CD4-positive, alpha-beta T cell (primary cell): ENCODE measurements at regions not wholly inside any gene's neighbourhood (a gene's known extent, or its start where the extent isn't known, plus 50 kb on each side); places are given as distances from the start of the nearest gene placed in this dataset.
"Not testable (repeated sequence)": the region's sequence is repeated elsewhere in the genome, so short reads cannot be mapped to it uniquely, and the experiment has no call there.

Source experiments
- ATAC-seq: fragments of 200-7000 bp; cut with Tn5 transposase; one replicate; pipeline ENCODE4 v1.10.0; 2022; ENCODE audit warnings: mild to moderate bottlenecking; ENCODE audit not compliant: poor library complexity
- CTCF ChIA-PET: fragments of 350-600 bp; sonication (Branson Sonifier 250); formaldehyde crosslinking; loops from one replicate; lab custom pipeline; 2021; ENCODE audit warnings: antibody characterized with exemption, inconsistent platforms; lab: Charles Lee
- POLR2A ChIA-PET: fragments of 350-600 bp; sonication (Branson Sonifier 250); formaldehyde crosslinking; loops from one replicate; lab custom pipeline; 2021; ENCODE audit warnings: antibody characterized with exemption, inconsistent platforms; lab: Charles Lee
- DNase-seq, 14 experiments: peaks; one replicate each; pipeline ENCODE4 v3.0.0-alpha.2; 2013 to 2020; ENCODE audit warnings: mixed read lengths in 2 of 14
- H3K27ac ChIP-seq, 2 donors: one replicate each; pipeline versions ENCODE4 v1.5.1 to v1.7.0; 2013; ENCODE audit warnings: low read length in 2 of 2, low read depth in 1 of 2, mild to moderate bottlenecking in 1 of 2
- H3K27me3 ChIP-seq, 2 experiments: 1 replicate in 1 of 2; 2 replicates in 1 of 2; pipeline versions ENCODE4 v1.6.1 to v1.7.0; 2013; ENCODE audit warnings: low read length in 2 of 2, control low read depth in 1 of 2, mild to moderate bottlenecking in 1 of 2, moderate library complexity in 1 of 2; ENCODE audit not compliant: insufficient read depth in 2 of 2, control insufficient read depth in 1 of 2
- H3K36me3 ChIP-seq: one replicate; pipeline ENCODE4 v1.6.1; 2013; ENCODE audit warnings: low read length, control low read depth; ENCODE audit not compliant: insufficient read depth
- H3K4me1 ChIP-seq: one replicate; pipeline ENCODE4 v1.6.1; 2013; ENCODE audit warnings: low read length, control low read depth; ENCODE audit not compliant: insufficient read depth
- H3K4me3 ChIP-seq: one replicate; pipeline ENCODE4 v1.5.1; 2013; ENCODE audit warnings: mild to moderate bottlenecking, low read length, moderate library complexity
- H3K9me3 ChIP-seq, 2 experiments: 1 replicate in 1 of 2; 2 replicates in 1 of 2; pipeline versions ENCODE4 v1.6.1 to v1.7.0; 2013; ENCODE audit warnings: low read length in 2 of 2, mild to moderate bottlenecking in 2 of 2, control low read depth in 1 of 2, moderate library complexity in 1 of 2; ENCODE audit not compliant: control insufficient read depth in 1 of 2, insufficient read depth in 1 of 2
- H3K27ac Mint-ChIP-seq: one replicate; pipeline ENCODE4 v1.8.0; 2020; ENCODE audit warnings: mixed read lengths
- H3K27me3 Mint-ChIP-seq: one replicate; pipeline ENCODE4 v1.8.0; 2021; ENCODE audit warnings: mixed read lengths
- H3K36me3 Mint-ChIP-seq: one replicate; pipeline ENCODE4 v1.8.0; 2021; ENCODE audit warnings: low read depth, mixed read lengths
- H3K4me1 Mint-ChIP-seq: one replicate; pipeline ENCODE4 v1.8.0; 2021; ENCODE audit warnings: low read depth, mixed read lengths
- H3K4me3 Mint-ChIP-seq: one replicate; pipeline ENCODE4 v1.8.0; 2020; ENCODE audit warnings: mild to moderate bottlenecking, mixed read lengths
- H3K9me3 Mint-ChIP-seq: one replicate; pipeline ENCODE4 v1.8.0; 2020; ENCODE audit warnings: mixed read lengths
- intact Hi-C, 2 experiments: fragments of 100-400 bp; cut with DNase I in 1 of 2; cut with micrococcal nuclease in 1 of 2; formaldehyde crosslinking; loops; one replicate each; pipeline versions ENCODE4 v1.15.1 to v1.9.0; 2023 to 2025; cut with DNase I, micrococcal nuclease
- TF ChIP-seq, protein P1 (sequence below): fragments of 200-600 bp; IDR thresholded peaks from one replicate; pipeline ENCODE4 v1.8.0; 2022; ENCODE audit warnings: antibody characterized with exemption, mild to moderate bottlenecking

DNA sequence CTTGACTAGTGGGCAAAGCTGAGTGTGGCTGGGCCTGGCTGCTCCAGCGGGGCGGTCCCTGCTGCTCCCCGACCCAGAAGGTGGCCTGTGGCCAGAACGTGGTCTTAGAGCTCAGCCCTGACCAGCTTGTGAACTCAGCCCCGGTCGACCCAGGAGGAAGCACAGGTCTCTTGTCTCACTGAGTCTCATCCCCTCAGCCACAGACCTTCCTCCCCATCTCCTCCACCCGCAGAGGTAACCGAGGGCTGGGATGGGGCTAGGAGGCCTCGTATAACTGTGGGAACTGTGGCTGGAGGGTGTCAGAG, 546.2 kb upstream of the B3GAT1 start:
- ChIA-PET POLR2A (no interaction called here), CTCF (no interaction called here)
- Mint-ChIP-seq H3K36me3 (no peaks in the 10 kb centered on the region), H3K4me3 (no peak overlapping the region), H3K4me1 (no peaks in the 10 kb centered on the region), H3K9me3 (no peaks in the 10 kb centered on the region), H3K27ac (no peak overlapping the region), H3K27me3 (peaks cover 18% of the 10 kb centered on the region)
- Histone ChIP-seq H3K27me3 (no peaks in the 10 kb centered on the region), H3K4me1 (no peaks in the 10 kb centered on the region), H3K27ac (no peak overlapping the region), H3K36me3 (no peaks in the 10 kb centered on the region), H3K9me3 (peaks cover 0 to 16% of the 10 kb centered on the region in 2 experiments), H3K4me3 (no peak overlapping the region)
- DNase-seq: no peak
- TF ChIP-seq, protein P1, sequence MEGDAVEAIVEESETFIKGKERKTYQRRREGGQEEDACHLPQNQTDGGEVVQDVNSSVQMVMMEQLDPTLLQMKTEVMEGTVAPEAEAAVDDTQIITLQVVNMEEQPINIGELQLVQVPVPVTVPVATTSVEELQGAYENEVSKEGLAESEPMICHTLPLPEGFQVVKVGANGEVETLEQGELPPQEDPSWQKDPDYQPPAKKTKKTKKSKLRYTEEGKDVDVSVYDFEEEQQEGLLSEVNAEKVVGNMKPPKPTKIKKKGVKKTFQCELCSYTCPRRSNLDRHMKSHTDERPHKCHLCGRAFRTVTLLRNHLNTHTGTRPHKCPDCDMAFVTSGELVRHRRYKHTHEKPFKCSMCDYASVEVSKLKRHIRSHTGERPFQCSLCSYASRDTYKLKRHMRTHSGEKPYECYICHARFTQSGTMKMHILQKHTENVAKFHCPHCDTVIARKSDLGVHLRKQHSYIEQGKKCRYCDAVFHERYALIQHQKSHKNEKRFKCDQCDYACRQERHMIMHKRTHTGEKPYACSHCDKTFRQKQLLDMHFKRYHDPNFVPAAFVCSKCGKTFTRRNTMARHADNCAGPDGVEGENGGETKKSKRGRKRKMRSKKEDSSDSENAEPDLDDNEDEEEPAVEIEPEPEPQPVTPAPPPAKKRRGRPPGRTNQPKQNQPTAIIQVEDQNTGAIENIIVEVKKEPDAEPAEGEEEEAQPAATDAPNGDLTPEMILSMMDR: no peak
- intact Hi-C loops: no loop called here
- ATAC-seq: no peak

DNA sequence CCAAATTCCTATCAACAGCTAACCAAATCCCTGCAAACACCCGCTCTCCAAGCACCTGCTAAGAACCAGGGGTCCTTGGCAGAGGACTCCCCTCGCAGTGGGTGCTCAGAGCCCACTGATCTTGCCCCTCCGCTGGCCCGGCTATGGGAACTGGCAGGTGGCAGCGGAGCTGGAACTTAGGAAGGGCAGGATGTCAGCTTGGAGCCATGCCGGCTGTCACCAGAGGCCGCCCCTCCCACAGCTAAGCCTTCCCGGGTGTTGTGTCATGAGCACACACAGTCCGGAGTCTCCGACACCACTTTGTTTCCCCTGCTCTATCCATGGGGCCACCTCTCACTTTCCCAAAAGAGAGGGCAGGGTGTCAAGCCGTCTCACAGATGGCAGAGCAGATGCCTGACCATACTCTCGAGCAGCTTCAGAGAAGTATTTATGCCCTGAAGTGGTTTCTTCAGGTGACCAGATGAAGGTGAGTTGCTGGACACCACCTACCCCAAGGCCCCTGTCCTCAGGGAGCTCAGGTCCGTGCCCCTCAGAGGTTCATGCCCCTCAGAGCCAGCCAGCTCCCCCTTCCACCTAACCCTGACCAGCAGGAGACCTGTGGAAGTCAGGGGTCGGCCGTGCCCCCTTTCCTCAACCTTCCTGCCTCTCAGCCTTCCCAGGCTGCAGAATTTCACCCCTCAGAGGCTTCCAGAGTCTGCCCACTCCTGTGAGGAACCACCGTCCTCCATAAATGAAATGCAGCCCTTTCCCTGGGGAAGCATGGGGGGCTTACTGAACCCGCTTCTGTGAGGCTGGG, 545.7 kb upstream of the B3GAT1 start:
- H3K36me3 Mint-ChIP-seq: no peaks in the 10 kb centered on the region
- H3K4me1 Mint-ChIP-seq: no peaks in the 10 kb centered on the region
- Histone ChIP-seq H3K4me3 (no peak overlapping the region), H3K27me3 (no peaks in the 10 kb centered on the region), H3K36me3 (no peaks in the 10 kb centered on the region), H3K27ac (no peak overlapping the region), H3K4me1 (no peaks in the 10 kb centered on the region), H3K9me3 (peaks cover 0 to 16% of the 10 kb centered on the region in 2 experiments)
- CTCF ChIA-PET: no interaction called here
- intact Hi-C loops: no loop called here
- TF ChIP-seq, protein P1: no peak
- no peak overlapping the region for H3K27ac Mint-ChIP-seq
- no peak for ATAC-seq
- H3K27me3 Mint-ChIP-seq: peaks cover 23% of the 10 kb centered on the region
- no peaks in the 10 kb centered on the region for H3K9me3 Mint-ChIP-seq
- no peak for DNase-seq
- POLR2A ChIA-PET: no interaction called here
- no peak overlapping the region for H3K4me3 Mint-ChIP-seq

DNA sequence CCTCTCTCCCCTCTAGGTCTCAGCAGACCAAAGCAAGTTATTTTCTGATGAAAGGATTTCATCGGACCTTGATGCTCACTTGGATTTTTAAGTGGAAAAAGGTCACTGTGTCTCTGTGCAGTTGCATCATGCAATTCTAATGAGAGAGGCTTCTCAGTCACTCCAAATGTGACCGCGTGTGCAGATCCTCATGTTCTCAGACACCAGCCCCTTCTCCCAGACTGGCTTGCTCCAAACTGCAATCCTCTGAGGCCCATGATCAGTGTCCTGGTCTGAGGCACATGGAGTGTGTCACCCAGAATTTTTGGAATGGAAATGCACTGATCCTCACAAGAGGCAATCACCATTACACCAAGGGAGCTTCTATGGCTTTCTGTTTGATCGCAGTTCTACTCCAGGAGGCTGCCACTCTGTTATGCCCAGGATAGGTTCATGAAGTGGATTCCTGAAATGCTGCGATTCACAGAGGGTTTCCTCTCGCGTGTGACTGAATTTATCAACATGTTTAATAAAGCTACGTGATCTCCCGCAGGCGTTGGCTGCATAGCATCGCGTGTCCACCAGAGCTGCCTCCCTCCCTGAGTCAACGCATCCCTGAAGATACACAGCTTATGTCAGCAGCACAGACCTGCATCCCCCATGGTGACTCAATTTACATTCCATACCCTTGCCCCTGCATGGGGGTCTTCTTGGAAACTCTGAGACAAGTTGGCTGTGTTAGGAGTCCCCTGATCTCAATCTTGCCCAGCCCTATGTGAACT, 544.6 kb upstream of the B3GAT1 start:
- Histone ChIP-seq H3K4me1 (no peaks in the 10 kb centered on the region), H3K36me3 (no peaks in the 10 kb centered on the region), H3K9me3 (peaks cover 0 to 15% of the 10 kb centered on the region in 2 experiments), H3K4me3 (no peak overlapping the region), H3K27ac (no peak overlapping the region), H3K27me3 (no peaks in the 10 kb centered on the region)
- ChIA-PET POLR2A (no interaction called here), CTCF (no interaction called here)
- Mint-ChIP-seq H3K4me1 (no peaks in the 10 kb centered on the region), H3K27ac (no peak overlapping the region), H3K27me3 (peaks cover 26% of the 10 kb centered on the region), H3K36me3 (no peaks in the 10 kb centered on the region), H3K4me3 (no peak overlapping the region), H3K9me3 (no peaks in the 10 kb centered on the region)
- intact Hi-C loops: no loop called here
- ATAC-seq (no peak), DNase-seq (no peak)
- TF ChIP-seq, protein P1: no peak

DNA sequence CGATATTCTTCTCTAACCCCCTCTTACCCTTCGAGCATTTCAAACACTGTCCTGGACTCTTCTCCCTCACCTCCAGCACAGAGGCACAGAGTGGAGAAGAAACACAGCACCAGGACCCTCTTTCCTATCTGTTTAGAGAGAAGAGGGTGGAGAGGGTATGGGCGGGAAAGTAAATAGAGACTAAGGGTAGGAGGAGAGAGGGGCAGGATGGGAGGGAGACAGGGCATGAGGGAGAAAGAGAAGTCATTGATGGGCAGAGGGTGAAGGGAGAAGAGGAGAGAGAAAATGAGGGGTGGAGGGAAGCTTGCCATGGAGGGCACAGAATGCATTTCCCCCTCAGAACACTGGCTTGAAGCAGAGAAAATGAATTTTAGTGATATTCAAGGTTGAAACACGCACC, 543.9 kb upstream of the B3GAT1 start:
- H3K4me1 ChIP-seq, ATAC-seq, H3K9me3 ChIP-seq, DNase-seq, intact Hi-C loops, H3K27ac Mint-ChIP-seq, H3K4me3 Mint-ChIP-seq, H3K27me3 ChIP-seq, CTCF ChIA-PET, POLR2A ChIA-PET, H3K36me3 Mint-ChIP-seq, H3K9me3 Mint-ChIP-seq, H3K4me3 ChIP-seq, H3K36me3 ChIP-seq, H3K27ac ChIP-seq, H3K4me1 Mint-ChIP-seq: not testable (repeated sequence)
- peaks cover 31% of the 10 kb centered on the region for H3K27me3 Mint-ChIP-seq
